GM19395 (cell line): ENCODE measurements at regions not wholly inside any gene's neighbourhood (a gene's known extent, or its start where the extent isn't known, plus 50 kb on each side); places are given as distances from the start of the nearest gene placed in this dataset.

Experiments used
- ATAC-seq: cut with Tn5 transposase; IDR thresholded peaks from one replicate; pipeline ENCODE4 v1.9.1; 2021; ENCODE audit warnings: mild to moderate bottlenecking, moderate library complexity; ENCODE audit not compliant: unreplicated experiment

GRCh38 chr2:54388076-54388475, 68.1 kb upstream of the SPTBN1 start:
- ATAC-seq, result no peak

- ATAC-seq, result no peak
These were observed 63.4 kb upstream of the SPTBN1 start for GRCh38 chr2:54392555-54393324.

GRCh38 chr2:54394392-54394791, 61.7 kb upstream of the SPTBN1 start:
- ATAC-seq, result peak; percentile 75

- ATAC-seq, result no peak
These were observed 60.0 kb upstream of the SPTBN1 start for GRCh38 chr2:54396107-54396506.

GRCh38 chr2:54396798-54397197, 59.3 kb upstream of the SPTBN1 start:
- no peak for ATAC-seq

- ATAC-seq, result no peak
These were observed 58.7 kb upstream of the SPTBN1 start for GRCh38 chr2:54397426-54397825.

- no peak for ATAC-seq
These were observed 54.6 kb upstream of the SPTBN1 start for GRCh38 chr2:54401554-54401953.

GRCh38 chr2:54402350-54402749, 53.8 kb upstream of the SPTBN1 start:
- no peak for ATAC-seq

- no peak for ATAC-seq
These were observed 52.5 kb upstream of the SPTBN1 start for GRCh38 chr2:54403512-54404238.

- ATAC-seq, result no peak
These were observed 51.9 kb upstream of the SPTBN1 start for GRCh38 chr2:54404270-54404669.

- no peak for ATAC-seq
These were observed 50.1 kb upstream of the SPTBN1 start for GRCh38 chr2:54406031-54406430.
